Mesothelial cell of epicardium (in vitro differentiated cells): ENCODE measurements at regions not wholly inside any gene's neighbourhood (a gene's known extent, or its start where the extent isn't known, plus 50 kb on each side); places are given as distances from the start of the nearest gene placed in this dataset.

Source experiments
- DNase-seq, 2 experiments: peaks; one replicate each; pipeline ENCODE4 v3.0.0; 2021; ENCODE audit warnings: low spot score in 2 of 2; ENCODE audit not compliant: unreplicated experiment in 2 of 2
- H3K27ac Mint-ChIP-seq: 2 replicates; pipeline ENCODE4 v1.8.0; 2021; ENCODE audit warnings: mixed read lengths
- H3K27me3 Mint-ChIP-seq: 2 replicates; pipeline ENCODE4 v1.8.0; 2021; ENCODE audit warnings: low read depth, mixed read lengths
- H3K36me3 Mint-ChIP-seq: 2 replicates; pipeline ENCODE4 v1.8.0; 2021; ENCODE audit warnings: mixed read lengths
- H3K4me1 Mint-ChIP-seq: 2 replicates; pipeline ENCODE4 v1.8.0; 2021; ENCODE audit warnings: mixed read lengths
- H3K4me3 Mint-ChIP-seq: 2 replicates; pipeline ENCODE4 v1.8.0; 2021; ENCODE audit warnings: mild to moderate bottlenecking, moderate library complexity, mixed read lengths
- H3K9me3 Mint-ChIP-seq: 2 replicates; pipeline ENCODE4 v1.8.0; 2021; ENCODE audit warnings: mixed read lengths
- TF ChIP-seq, protein P1 (sequence below): fragments of 200-600 bp; sonication (generic); IDR thresholded peaks from one replicate; pipeline ENCODE4 v1.5.0; 2021; ENCODE audit warnings: antibody characterized with exemption; ENCODE audit not compliant: unreplicated experiment

DNA sequence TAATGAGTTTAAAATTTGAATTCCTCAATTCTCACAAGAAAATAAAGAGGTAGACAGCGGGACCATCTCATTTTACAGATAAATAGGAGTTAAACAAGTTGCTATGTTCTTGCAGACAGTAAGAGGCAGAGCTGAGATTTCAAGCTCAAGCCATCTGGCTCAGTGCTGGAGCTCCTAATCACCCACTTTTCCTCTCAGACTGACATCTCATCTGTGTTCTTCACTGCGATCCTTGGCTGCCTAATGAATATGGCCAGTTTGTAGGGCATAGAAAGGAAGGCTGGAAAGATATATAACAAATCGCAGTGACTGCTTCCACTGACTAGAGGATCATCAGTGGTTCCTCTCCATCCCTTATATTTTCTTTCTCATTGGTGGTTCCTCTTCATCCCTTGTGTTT lies 151.2 kb downstream of the MPP7 start:
- Mint-ChIP-seq H3K4me1 (peaks cover 7% of the 10 kb centered on the region), H3K27ac (no peak overlapping the region), H3K4me3 (no peak overlapping the region), H3K36me3 (no peaks in the 10 kb centered on the region), H3K9me3 (no peaks in the 10 kb centered on the region), H3K27me3 (peaks cover 4% of the 10 kb centered on the region)
- TF ChIP-seq, protein P1, sequence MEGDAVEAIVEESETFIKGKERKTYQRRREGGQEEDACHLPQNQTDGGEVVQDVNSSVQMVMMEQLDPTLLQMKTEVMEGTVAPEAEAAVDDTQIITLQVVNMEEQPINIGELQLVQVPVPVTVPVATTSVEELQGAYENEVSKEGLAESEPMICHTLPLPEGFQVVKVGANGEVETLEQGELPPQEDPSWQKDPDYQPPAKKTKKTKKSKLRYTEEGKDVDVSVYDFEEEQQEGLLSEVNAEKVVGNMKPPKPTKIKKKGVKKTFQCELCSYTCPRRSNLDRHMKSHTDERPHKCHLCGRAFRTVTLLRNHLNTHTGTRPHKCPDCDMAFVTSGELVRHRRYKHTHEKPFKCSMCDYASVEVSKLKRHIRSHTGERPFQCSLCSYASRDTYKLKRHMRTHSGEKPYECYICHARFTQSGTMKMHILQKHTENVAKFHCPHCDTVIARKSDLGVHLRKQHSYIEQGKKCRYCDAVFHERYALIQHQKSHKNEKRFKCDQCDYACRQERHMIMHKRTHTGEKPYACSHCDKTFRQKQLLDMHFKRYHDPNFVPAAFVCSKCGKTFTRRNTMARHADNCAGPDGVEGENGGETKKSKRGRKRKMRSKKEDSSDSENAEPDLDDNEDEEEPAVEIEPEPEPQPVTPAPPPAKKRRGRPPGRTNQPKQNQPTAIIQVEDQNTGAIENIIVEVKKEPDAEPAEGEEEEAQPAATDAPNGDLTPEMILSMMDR, result no peak
- DNase-seq, result no peak

DNA sequence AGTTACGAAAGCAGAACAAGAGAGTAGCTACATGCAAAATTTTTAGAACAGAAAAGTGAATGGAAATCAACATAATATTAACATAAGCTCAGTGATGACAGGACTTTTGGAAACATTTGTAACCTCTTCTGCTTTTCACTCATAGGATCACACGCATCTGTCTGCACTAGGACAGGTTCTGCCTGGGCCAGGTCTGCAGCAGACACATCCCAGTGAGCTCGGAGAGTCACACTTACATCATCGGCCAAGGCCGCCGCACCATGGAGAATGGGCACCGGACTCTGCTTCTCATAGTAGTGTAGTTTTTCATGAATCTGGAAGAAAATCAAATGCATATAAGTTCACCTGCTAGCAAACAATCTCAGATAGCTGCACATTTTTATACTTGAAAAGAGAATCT lies 150.9 kb upstream of the ODAD2 start:
- no peak for DNase-seq
- H3K27me3 Mint-ChIP-seq, result peaks cover 4% of the 10 kb centered on the region
- no peak overlapping the region for H3K4me3 Mint-ChIP-seq
- H3K4me1 Mint-ChIP-seq, result peaks cover 12% of the 10 kb centered on the region
- H3K27ac Mint-ChIP-seq, result no peak overlapping the region
- TF ChIP-seq, protein P1, result no peak
- H3K9me3 Mint-ChIP-seq, result no peaks in the 10 kb centered on the region
- no peaks in the 10 kb centered on the region for H3K36me3 Mint-ChIP-seq

DNA sequence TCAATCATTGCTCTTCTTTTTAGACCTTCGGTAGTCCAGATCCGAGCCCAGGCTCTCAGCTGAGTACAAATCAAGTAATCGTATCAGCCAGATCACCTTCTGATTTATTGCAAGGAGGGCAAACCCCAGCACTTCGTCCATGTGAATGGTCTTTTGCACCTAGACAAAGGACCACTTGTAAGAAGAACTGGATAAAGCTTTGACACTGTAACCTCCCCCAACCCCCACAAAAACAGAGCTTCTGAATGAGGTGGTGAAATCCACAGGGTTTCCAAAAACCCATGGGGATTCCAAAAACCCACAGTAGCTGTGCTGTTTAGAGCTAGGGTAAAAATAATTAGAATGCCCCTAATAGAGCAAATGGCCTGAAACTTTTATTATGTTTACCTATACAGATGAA lies 148.8 kb upstream of the ODAD2 start:
- DNase-seq, result no peak
- H3K4me3 Mint-ChIP-seq, result no peak overlapping the region
- H3K27me3 Mint-ChIP-seq, result peaks cover 2% of the 10 kb centered on the region
- H3K27ac Mint-ChIP-seq, result no peak overlapping the region
- H3K9me3 Mint-ChIP-seq, result no peaks in the 10 kb centered on the region
- TF ChIP-seq, protein P1, result no peak
- H3K4me1 Mint-ChIP-seq, result peaks cover 12% of the 10 kb centered on the region
- no peaks in the 10 kb centered on the region for H3K36me3 Mint-ChIP-seq

DNA sequence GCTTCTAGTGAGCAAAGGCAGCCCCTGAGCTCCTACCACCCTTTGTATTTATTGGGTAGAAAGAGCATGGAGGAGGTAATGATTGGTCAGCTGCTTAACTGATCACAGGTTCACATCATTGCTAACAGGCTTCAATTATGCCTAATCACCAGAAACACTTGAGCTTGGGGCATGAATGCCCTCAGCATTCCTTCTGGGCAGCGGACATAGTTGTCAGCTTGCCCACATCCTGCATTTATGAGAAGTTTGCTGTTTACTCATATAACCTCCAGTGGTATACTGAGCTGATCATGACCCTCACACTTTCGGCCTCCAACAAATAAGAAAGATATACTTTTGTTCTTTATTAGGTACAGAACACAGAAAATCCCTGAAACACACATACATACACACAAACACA lies 140.3 kb upstream of the ODAD2 start:
- Mint-ChIP-seq H3K4me3 (no peak overlapping the region), H3K27me3 (no peaks in the 10 kb centered on the region), H3K36me3 (peaks cover 34% of the 10 kb centered on the region), H3K27ac (no peak overlapping the region), H3K9me3 (peaks cover 40% of the 10 kb centered on the region), H3K4me1 (no peaks in the 10 kb centered on the region)
- no peak for DNase-seq
- TF ChIP-seq, protein P1, result no peak

DNA sequence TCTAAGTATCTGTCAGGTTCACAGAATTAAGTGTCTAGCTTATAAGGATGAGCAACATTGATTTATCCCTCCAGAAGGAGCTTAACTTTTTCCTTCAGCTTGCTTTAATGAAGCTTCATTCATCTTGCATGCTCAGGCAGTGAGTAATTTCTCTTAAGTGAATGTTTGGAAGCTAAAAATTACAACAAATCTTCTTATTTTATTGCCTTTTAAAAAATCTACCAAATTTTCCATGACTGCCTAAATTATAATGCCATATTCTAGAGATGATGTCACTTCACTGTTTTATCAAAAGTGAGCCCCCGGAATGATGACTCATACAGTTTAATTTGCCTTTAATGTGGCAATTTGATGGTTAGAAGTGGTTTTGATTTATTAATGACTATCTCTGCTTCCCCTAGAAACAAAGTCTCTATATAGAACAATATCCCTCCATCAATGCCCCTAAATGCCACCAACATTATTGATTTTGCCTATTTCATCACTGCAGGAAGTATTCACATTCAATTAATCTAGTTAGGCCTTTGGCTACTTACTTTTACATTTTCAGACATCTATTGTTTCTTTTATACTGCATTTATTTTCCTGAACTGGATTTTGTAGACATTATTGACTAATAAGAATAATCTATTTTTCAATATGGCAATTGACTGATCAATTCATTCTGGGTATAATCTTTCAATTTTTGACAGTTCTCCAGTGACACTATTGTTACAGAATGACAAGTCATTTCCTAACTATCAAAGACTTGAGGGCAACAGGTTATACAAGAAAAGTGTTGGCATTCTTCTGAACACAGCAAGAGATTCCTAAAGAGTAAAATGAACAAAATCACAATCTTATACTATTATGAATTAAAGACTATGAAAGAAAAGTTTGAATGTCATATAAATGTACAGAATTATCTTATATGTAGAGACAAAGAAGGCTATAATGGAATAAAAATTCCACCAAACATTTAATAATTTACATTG lies 139.3 kb upstream of the ODAD2 start:
- Mint-ChIP-seq H3K27me3 (no peaks in the 10 kb centered on the region), H3K27ac (no peak overlapping the region), H3K4me1 (no peaks in the 10 kb centered on the region), H3K36me3 (peaks cover 39% of the 10 kb centered on the region), H3K4me3 (no peak overlapping the region), H3K9me3 (peaks cover 45% of the 10 kb centered on the region)
- DNase-seq, result no peak
- TF ChIP-seq, protein P1, result no peak
